ENCODE measurements at regions not wholly inside any gene's neighbourhood (a gene's known extent, or its start where the extent isn't known, plus 50 kb on each side); places are given as distances from the start of the nearest gene placed in this dataset.

GRCh38 chr1:67528141-67528540, 97.9 kb upstream of the SERBP1 start (continued):
- TF ChIP-seq ZNF24 (IDR thresholded peaks at IDR 0.05): no peak
- no peak for TF ChIP-seq IKZF1 (conservative IDR thresholded peaks at IDR 0.05)
- no peak for TF ChIP-seq SREBF1 (IDR thresholded peaks at IDR 0.05; ENCODE audit: low read length)
- no peak for TF ChIP-seq GATAD2B (conservative IDR thresholded peaks at IDR 0.05; ENCODE audit: low read depth)
- TF ChIP-seq BCL11A (IDR thresholded peaks at IDR 0.05; ENCODE audit: low read depth, low read length): no peak
- TF ChIP-seq ETV6 (conservative IDR thresholded peaks at IDR 0.05 in 1 of 2, IDR thresholded peaks at IDR 0.05 in 1 of 2; ENCODE audit: borderline replicate concordance in 1 of 2, low read depth in 1 of 2): no peak
- no peak for TF ChIP-seq NR2C1 (IDR thresholded peaks at IDR 0.05)
- no peak for TF ChIP-seq ELK1 (IDR thresholded peaks at IDR 0.05; ENCODE audit: low read depth, low read length)
- TF ChIP-seq TAF1 (IDR thresholded peaks at IDR 0.05; ENCODE audit: borderline replicate concordance, low read depth, low read length): no peak

DNA sequence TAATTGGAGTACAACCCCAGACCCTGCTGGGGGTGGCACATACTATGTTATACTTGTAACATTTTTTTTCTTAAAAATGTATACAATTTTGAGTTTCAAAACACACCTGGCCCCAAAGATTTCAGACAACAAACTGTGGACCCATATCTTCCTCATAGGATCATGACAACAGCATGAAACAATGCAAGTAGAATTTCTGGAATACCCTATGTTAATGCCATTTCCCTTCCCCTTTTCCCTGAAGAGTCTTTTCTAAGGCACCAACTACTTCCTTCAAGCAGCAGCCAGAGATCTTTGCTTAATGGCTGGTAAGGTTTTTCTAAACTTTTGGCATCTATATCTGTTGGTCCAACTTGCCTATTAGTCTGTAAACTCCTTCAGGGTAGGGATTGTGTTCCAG, 99.9 kb upstream of the SERBP1 start:
- no peak for TF ChIP-seq EZH2 (IDR thresholded peaks at IDR 0.05; ENCODE audit: borderline replicate concordance, control insufficient read depth, low read depth, low read length)
- no peak for TF ChIP-seq ZBTB4 (CRISPR knock-in tag; IDR thresholded peaks at IDR 0.05)
- no peak for TF ChIP-seq TCF12 (IDR thresholded peaks at IDR 0.05; ENCODE audit: low read depth, low read length)
- no peak for TF ChIP-seq STAT1 (conservative IDR thresholded peaks at IDR 0.05)

More for the DNA sequence above, 99.9 kb upstream of the SERBP1 start:
- H4K20me1 ChIP-seq (ENCODE audit: control insufficient read depth, insufficient read depth): no peaks in the 10 kb centered on the region
- ATAC-seq (no peak), FAIRE-seq (no peak), DNase-seq (ENCODE audit: low read depth, low spot score) (no peak)
- no peak overlapping the region for H3K9ac ChIP-seq (ENCODE audit: control insufficient read depth, insufficient read depth, low read length)
- in situ Hi-C loops (cut with MboI): no loop called here
- H3K4me1 ChIP-seq (ENCODE audit: control insufficient read depth, insufficient read depth, low read length): no peaks in the 10 kb centered on the region
- ChIA-PET SMC1A (ENCODE audit: uncharacterized antibody, unreplicated experiment) (interaction anchor here (0.7 to 1.1 kb wide), 2 partner anchors 316 to 816 kb away, joined by 3 read pairs; no protein-coding TSS in a partner anchor), CTCF (interaction anchor here (1.1 to 1.6 kb wide), 2 partner anchors 31 to 182 kb away, joined by 3 to 4 read pairs; no protein-coding TSS in a partner anchor), POLR2A (no interaction called here), RAD21 (ENCODE audit: unreplicated experiment) (no interaction called here)
- H3K4me2 ChIP-seq (ENCODE audit: control insufficient read depth, insufficient read depth): no peak overlapping the region
- no peak overlapping the region for H3K27ac ChIP-seq (ENCODE audit: control insufficient read depth, insufficient read depth)
- no peaks in the 10 kb centered on the region for H3K27me3 ChIP-seq (replicated peaks in 1 of 2; ENCODE audit: control insufficient read depth in 2 of 2, insufficient read depth in 2 of 2, low read length in 1 of 2)
- intact Hi-C loops (cut with micrococcal nuclease; ENCODE audit: unreplicated experiment): loop anchor here (10.0 kb wide), 1 partner anchor 325 kb away; no protein-coding TSS in a partner anchor
- no TSS peak for BruUV-seq (replicated peaks)
- no peaks in the 10 kb centered on the region for H3K36me3 ChIP-seq (ENCODE audit: control insufficient read depth in 2 of 2, insufficient read depth in 2 of 2, low read length in 1 of 2)
- H3K4me3 ChIP-seq: no peak overlapping the region
- H3K9me3 ChIP-seq (replicated peaks; ENCODE audit: control insufficient read depth, insufficient read depth, low read length): no peaks in the 10 kb centered on the region; the same call in 2 of the 3 replicates
- H3K79me2 ChIP-seq (ENCODE audit: control insufficient read depth, insufficient read depth, low read length): no peaks in the 10 kb centered on the region
- no peak overlapping the region for H2AFZ ChIP-seq (ENCODE audit: control insufficient read depth, low read depth, low read length)

Data from GM12878 (cell line).